PC-9 (cell line): ENCODE measurements at regions not wholly inside any gene's neighbourhood (a gene's known extent, or its start where the extent isn't known, plus 50 kb on each side); places are given as distances from the start of the nearest gene placed in this dataset.

ENCODE experiments used
- EZH2 ChIP-seq: fragments of 200-600 bp; sonication (generic); IDR thresholded peaks from 2 replicates; pipeline ENCODE4 v1.8.0; 2017; ENCODE audit warnings: antibody characterized with exemption, low read depth
- TF ChIP-seq, protein P1 (sequence below): fragments of 200-600 bp; sonication (generic); conservative IDR thresholded peaks from 2 replicates; pipeline ENCODE4 v1.6.1; 2017; ENCODE audit warnings: mixed run types, antibody characterized with exemption, mild to moderate bottlenecking, moderate library complexity

DNA sequence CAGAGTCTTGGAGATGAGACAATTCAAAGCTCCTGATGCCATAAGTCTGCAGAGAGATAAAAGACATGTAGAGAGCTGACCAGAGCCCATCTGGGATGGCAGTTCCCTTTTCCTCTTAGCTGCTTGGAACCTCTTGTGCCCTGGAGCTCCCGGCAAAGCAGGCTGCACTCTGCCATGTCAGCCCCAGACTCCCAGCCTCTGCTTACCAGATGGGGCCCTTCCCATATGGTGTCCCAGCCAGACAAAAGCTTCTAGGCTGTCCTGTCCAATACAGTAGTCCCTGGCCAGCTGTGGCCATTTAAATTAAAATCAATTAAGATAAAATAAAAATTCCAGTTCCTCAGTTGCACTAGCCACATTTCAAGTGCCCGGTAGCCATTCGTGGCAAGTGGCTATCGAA, 303.9 kb downstream of the TTC6 start:
- TF ChIP-seq, protein P1, sequence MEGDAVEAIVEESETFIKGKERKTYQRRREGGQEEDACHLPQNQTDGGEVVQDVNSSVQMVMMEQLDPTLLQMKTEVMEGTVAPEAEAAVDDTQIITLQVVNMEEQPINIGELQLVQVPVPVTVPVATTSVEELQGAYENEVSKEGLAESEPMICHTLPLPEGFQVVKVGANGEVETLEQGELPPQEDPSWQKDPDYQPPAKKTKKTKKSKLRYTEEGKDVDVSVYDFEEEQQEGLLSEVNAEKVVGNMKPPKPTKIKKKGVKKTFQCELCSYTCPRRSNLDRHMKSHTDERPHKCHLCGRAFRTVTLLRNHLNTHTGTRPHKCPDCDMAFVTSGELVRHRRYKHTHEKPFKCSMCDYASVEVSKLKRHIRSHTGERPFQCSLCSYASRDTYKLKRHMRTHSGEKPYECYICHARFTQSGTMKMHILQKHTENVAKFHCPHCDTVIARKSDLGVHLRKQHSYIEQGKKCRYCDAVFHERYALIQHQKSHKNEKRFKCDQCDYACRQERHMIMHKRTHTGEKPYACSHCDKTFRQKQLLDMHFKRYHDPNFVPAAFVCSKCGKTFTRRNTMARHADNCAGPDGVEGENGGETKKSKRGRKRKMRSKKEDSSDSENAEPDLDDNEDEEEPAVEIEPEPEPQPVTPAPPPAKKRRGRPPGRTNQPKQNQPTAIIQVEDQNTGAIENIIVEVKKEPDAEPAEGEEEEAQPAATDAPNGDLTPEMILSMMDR = no peak
- TF ChIP-seq EZH2 = no peak
